Body of pancreas (tissue), 4 donors: ENCODE measurements at regions not wholly inside any gene's neighbourhood (a gene's known extent, or its start where the extent isn't known, plus 50 kb on each side); places are given as distances from the start of the nearest gene placed in this dataset.

Experiments used
- POLR2A ChIP-seq, 3 donors: fragments of 450-650 bp; IDR thresholded peaks; one replicate each; pipeline ENCODE4 v1.6.1; 2016; ENCODE audit warnings: antibody characterized with exemption in 3 of 3, mild to moderate bottlenecking in 2 of 3
- TF ChIP-seq, protein P1 (sequence below), 7 experiments: fragments of 450-650 bp in 4 of 7; fragments of 200-600 bp in 3 of 7; sonication (generic) in 3 of 7; IDR thresholded peaks; one replicate each; pipeline ENCODE4 v1.5.1; 2016 to 2019; ENCODE audit warnings: antibody characterized with exemption in 7 of 7

- TF ChIP-seq, protein P1, sequence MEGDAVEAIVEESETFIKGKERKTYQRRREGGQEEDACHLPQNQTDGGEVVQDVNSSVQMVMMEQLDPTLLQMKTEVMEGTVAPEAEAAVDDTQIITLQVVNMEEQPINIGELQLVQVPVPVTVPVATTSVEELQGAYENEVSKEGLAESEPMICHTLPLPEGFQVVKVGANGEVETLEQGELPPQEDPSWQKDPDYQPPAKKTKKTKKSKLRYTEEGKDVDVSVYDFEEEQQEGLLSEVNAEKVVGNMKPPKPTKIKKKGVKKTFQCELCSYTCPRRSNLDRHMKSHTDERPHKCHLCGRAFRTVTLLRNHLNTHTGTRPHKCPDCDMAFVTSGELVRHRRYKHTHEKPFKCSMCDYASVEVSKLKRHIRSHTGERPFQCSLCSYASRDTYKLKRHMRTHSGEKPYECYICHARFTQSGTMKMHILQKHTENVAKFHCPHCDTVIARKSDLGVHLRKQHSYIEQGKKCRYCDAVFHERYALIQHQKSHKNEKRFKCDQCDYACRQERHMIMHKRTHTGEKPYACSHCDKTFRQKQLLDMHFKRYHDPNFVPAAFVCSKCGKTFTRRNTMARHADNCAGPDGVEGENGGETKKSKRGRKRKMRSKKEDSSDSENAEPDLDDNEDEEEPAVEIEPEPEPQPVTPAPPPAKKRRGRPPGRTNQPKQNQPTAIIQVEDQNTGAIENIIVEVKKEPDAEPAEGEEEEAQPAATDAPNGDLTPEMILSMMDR (IDR thresholded peaks at IDR 0.05): no peak
- TF ChIP-seq POLR2A (IDR thresholded peaks at IDR 0.05): no peak
These were observed 3901.2 kb downstream of the SRGAP2C start for GRCh38 chr1:125085720-125086591.
